Suprapubic skin (tissue), 3 donors: ENCODE measurements at regions not wholly inside any gene's neighbourhood (a gene's known extent, or its start where the extent isn't known, plus 50 kb on each side); places are given as distances from the start of the nearest gene placed in this dataset.

Experiments used
- CTCF ChIP-seq, 2 donors: fragments of 200-600 bp in 1 of 2; fragments of 450-650 bp in 1 of 2; sonication (generic) in 1 of 2; IDR thresholded peaks; one replicate each; pipeline ENCODE4 v1.5.1; 2016 to 2019; ENCODE audit warnings: antibody characterized with exemption in 2 of 2, mild to moderate bottlenecking in 1 of 2, moderate library complexity in 1 of 2
- EP300 ChIP-seq: sonication (generic); formaldehyde crosslinking; IDR thresholded peaks from one replicate; pipeline ENCODE4 v1.6.1; 2017; ENCODE audit warnings: antibody characterized with exemption
- POLR2A ChIP-seq, 2 donors: fragments of 450-650 bp; IDR thresholded peaks; one replicate each; pipeline ENCODE4 v1.6.1; 2017; ENCODE audit warnings: antibody characterized with exemption in 2 of 2, mild to moderate bottlenecking in 2 of 2, moderate library complexity in 2 of 2

DNA sequence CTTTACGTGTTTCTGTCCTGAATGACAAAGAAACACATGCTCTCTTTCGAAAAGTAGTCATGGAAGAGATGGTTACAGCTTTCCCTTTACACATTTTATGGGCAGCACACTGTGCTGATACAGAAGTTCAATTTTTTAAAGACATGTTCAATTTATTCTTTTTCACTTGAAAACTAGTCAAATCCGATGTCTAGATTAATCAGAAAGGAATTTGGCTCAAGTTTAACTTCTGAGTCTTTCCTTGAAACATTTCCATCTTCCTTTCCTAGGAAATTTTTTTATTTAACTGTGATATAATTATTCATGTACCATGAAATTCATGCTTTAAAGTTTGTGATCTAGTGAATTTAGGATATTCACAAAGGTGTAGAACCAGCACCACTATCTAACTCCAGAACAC is 360.1 kb downstream of the TNS3 start:
- TF ChIP-seq CTCF (IDR thresholded peaks at IDR 0.05) (no peak), POLR2A (IDR thresholded peaks at IDR 0.05) (no peak), EP300 (no peak)
